Left colon (tissue), 2 donors: ENCODE measurements at regions not wholly inside any gene's neighbourhood (a gene's known extent, or its start where the extent isn't known, plus 50 kb on each side); places are given as distances from the start of the nearest gene placed in this dataset.

Source experiments
- ATAC-seq: fragments of 200-7000 bp; cut with Tn5 transposase; one replicate; pipeline ENCODE4 v1.9.1; 2020; ENCODE audit warnings: mild to moderate bottlenecking, moderate library complexity
- DNase-seq, 2 donors: peaks; one replicate each; pipeline ENCODE4 v3.0.0-alpha.2; 2020
- intact Hi-C, 2 donors: fragments of 100-400 bp; cut with DNase I in 1 of 2; cut with micrococcal nuclease in 1 of 2; formaldehyde crosslinking; loops; one replicate each; pipeline versions ENCODE4 v1.11.2 to v1.14.0; 2022; cut with DNase I, micrococcal nuclease
- donor health status: DM: no; HTN: no; CAD: no.
- donor health status: DM: yes; HTN: yes; CAD: no.

DNA sequence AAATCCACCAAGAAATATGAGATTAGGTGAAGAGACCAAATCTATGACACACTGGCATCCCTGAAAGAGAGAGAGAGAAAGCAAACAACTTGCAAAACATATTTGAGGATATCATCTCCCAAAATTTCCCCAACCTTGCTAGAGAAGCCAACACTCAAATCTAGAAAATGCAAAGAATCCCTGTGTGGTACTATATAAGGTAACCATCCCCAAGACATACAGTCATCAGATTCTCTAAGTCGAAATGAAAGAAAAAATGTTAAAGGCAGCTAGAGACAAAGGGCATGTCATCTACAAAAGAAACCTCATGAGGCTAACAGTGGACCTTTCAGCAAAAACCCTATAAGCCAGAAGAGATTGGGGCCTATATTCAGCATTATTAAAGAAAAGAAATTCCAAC, 622.1 kb upstream of the LMCD1 start:
- DNase-seq (no peak), ATAC-seq (no peak)
- intact Hi-C loops = no loop called here

DNA sequence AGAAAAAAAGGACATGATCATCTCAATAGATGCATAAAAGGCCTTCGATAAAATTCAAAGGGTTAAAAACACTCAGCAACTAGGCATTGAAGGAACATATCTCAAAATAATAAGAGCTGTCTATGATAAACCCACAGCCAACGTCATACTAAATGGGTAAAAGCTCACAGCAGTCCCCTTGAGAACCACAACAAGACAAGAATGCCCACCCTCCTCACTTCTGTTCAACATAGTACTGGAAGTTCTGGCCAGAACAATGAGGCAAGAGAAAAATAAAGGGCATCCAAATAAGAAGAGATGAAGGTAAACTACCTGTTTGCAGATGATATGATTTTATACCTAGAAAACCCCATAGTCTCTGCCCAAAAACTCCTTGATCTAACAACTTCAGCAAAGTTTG, 619.7 kb upstream of the LMCD1 start:
- ATAC-seq = no peak
- intact Hi-C loops = no loop called here

GRCh38 chr3:7897655-7898054, 604.0 kb upstream of the LMCD1 start:
- DNase-seq (no peak), ATAC-seq (no peak)
- intact Hi-C loops = no loop called here

More for the DNA sequence above, 619.7 kb upstream of the LMCD1 start:
- DNase-seq = no peak

- DNase-seq = no peak
- intact Hi-C loops = no loop called here
- ATAC-seq = no peak
These were observed 588.3 kb upstream of the LMCD1 start for GRCh38 chr3:7913283-7913682.

DNA sequence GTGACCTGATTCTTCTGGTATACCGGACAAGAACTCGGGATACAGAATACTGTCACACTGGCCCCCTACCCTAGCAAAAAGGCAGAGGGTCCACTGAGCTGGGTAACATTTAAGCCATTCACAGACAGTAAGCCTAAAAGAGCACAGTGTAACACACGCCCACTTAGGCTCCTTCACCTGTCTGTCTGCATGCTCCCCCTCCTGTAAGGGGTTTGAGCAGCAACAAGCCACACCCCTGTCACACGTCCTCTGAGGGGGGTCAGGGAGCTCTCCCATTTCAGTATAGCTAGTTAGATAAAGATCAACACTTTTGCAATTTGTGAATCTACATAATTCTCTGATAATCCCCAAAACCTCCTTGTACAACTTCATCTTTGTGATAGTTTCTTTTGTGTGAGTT, 586.3 kb upstream of the LMCD1 start:
- intact Hi-C loops = no loop called here
- no peak for ATAC-seq
- DNase-seq = no peak

GRCh38 chr3:7917443-7918151, 584.0 kb upstream of the LMCD1 start:
- ATAC-seq (no peak), DNase-seq (no peak)
- intact Hi-C loops = no loop called here

DNA sequence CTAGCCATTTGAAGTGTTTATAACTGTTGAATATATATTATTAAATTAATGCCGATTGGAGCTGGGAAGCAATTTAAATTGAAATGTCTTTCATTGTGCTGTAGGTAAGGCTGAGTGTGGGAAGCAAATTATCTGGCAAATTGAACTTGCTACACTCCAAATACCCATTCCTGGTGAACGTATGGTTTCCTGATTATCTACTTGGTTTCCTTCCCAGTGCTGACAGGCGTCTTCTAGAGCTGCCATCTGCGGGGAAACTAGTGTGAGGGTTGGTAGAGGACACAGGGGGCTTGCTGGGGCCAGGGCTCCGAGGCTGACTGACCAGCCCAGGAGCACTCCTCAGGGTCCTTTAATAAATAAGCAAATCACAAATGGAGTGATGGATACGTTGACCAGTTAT, 581.4 kb upstream of the LMCD1 start:
- no peak for ATAC-seq
- intact Hi-C loops = no loop called here
- no peak for DNase-seq

GRCh38 chr3:7924228-7924627, 577.4 kb upstream of the LMCD1 start:
- intact Hi-C loops = no loop called here
- ATAC-seq (peak; percentile 72), DNase-seq (no peak)

GRCh38 chr3:7927015-7927414, 574.6 kb upstream of the LMCD1 start:
- intact Hi-C loops = no loop called here

GRCh38 chr3:7927864-7928263, 573.8 kb upstream of the LMCD1 start:
- ATAC-seq (peak; percentile 71), DNase-seq (peak in 1 of 2 donors; percentile 6)
- intact Hi-C loops = no loop called here

More at GRCh38 chr3:7927015-7927414, 574.6 kb upstream of the LMCD1 start:
- ATAC-seq (no peak), DNase-seq (no peak)

DNA sequence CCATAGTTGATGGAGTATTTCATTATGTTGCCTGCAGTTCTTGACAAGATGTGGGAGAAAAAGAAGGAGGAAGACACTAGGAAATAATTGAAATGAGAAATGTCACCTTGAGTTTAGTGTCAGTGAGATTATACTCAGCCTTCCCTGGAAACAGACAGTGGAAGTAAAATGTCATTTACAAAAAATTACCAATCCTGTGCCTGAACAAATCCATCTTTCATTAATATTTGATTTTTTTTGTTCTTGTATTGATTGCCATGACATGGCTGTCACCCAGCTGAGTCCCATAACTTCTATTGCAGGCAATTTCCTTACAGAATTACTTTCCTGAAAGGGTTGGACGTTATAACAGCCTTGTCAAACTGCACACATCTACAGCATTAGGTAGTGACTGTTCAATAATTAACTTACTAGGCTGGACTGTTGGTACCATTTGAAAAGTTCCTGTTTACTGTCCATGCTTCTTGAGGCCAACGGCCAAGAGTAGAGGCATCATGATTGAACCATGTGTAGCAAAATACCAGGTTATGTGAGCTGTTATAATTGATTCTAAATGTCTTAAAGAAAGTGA, 572.2 kb upstream of the LMCD1 start:
- DNase-seq = peak in 1 of 2 donors; percentile 9
- intact Hi-C loops = no loop called here
- peak; percentile 85 for ATAC-seq

DNA sequence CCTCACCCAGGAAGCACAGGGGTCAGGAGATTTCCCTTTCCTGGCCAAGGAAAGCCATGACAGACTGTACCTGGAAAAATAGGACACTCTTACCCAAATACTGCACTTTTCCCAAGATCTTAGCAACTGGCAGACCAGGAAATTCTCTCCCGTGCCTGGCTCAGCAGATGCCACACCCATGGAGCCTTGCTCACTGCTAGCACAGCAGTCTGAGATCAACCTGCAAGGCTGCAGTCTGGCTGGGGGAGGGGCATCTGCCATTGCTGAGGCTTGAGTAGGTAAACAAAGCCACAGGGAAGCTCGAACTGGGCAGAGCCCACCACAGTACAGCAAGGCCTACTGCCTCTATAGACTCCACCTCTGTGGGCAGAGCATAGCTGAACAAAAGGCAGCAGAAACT, 567.3 kb upstream of the LMCD1 start:
- peak; percentile 41 for ATAC-seq
- peak; percentile 69 to 72 for DNase-seq
- intact Hi-C loops = no loop called here

DNA sequence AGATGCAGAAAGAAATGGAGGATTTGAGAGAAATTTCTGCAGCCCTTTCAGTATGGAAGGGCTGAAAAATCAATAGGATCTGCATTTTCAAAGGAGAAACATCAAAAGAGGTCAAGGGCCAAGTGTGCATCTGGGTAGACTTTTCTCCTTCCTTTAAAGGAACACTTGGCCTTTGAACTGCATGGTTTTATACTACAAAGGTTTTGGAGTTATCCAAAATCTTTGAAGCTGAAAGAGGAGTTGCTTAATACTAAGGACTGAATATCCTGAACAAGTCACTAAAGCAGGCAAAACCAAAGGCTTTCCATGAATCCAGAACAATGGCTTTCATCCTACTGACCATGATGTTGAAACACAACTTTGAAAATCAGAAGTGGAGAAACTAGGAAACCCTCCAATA, 553.7 kb upstream of the LMCD1 start:
- no peak for ATAC-seq
- intact Hi-C loops = no loop called here
- DNase-seq = no peak

- intact Hi-C loops = no loop called here
- DNase-seq = no peak
- ATAC-seq = no peak
These were observed 550.7 kb upstream of the LMCD1 start for GRCh38 chr3:7950890-7951289.

DNA sequence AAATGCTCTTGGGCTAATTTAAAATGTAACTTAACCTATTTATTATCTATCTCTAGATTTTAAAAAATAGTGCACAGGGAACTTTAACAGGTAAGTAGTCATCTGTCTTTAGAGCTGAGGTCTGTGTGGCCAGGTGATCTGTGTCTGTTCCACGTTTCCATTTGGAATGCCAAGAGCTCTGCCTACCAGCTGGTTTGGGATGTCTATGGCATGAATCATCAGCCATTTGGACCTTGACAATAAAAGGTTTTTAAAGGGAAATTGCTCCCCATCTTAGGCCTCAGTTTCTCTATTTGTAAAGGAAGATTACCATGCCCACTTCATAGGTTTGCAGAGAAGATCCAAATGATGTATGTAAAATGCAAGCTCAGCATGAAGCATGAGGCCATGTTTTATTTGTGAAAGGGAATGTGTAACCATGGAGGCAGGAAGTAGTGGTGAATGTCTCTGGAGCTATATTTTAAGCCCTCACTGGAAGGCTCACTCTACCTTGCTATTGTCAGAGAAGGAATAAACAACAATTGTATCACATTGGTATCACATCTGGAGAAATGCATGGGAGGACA, 548.1 kb upstream of the LMCD1 start:
- intact Hi-C loops = no loop called here
- no peak for DNase-seq
- no peak for ATAC-seq

- intact Hi-C loops = no loop called here
- no peak for DNase-seq
- no peak for ATAC-seq
These were observed 544.6 kb upstream of the LMCD1 start for GRCh38 chr3:7957024-7957423.

DNA sequence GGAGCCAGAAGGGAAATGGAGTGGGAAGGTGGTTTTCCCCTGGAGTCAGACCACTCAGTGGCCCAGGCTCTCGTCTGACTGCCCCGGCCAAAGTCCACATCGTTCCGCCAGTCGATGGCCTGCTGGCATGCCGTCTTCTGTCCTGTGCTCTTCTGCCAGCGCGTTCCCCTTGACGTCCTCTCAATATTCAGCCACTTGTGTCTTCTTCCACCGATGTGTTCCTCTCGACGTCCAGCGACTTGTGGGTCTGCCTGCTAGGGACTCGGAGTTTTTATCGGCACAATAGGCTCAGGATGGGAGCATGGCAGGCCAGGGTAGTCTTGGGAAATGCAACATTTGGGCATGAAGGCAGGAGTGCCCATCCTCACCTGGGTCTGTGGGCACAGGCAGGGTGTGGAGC, 542.5 kb upstream of the LMCD1 start:
- intact Hi-C loops = no loop called here
- DNase-seq (no peak), ATAC-seq (no peak)

- no peak for ATAC-seq
- DNase-seq = no peak
- intact Hi-C loops = no loop called here
These were observed 541.0 kb upstream of the LMCD1 start for GRCh38 chr3:7960601-7961000.

DNA sequence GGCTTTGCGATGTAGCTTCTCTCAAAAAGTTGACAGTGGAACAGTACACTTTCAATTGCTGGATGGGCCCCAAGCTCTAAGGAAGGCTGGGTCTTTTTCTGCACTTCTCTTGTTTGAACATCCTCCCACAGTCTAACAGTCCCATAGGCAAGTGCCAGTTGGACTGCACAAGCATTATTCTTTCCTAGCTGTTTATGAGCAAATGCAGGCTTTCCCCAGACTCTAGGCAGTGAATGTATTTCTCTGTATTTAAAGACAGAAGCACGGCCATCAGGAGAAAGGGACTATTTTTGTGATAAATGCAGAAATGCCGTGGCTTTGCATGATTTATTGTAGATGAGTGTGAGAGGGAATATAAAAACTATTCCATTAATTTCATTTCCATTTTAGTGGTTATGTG, 539.3 kb upstream of the LMCD1 start:
- DNase-seq (no peak), ATAC-seq (no peak)
- intact Hi-C loops = no loop called here

DNA sequence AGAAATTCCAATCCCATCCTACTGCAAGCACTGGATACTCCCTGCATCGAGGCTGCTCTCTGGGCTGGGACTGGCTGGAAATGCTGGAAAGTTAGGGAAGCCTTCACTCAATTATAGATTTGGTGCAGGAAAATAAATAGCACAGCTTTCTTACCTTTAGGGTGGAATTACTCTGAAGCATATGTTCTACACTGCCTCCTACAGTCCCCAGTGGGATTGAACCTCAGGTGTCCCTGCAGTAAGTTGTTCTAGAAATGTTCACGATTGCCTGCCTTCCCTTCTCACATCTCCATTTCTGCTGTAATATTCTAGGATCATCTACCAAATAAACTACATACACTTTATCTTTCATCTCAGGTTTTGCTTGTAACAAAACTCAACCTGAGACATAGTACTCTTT, 536.7 kb upstream of the LMCD1 start:
- intact Hi-C loops = no loop called here
- DNase-seq (no peak), ATAC-seq (peak; percentile 70)

DNA sequence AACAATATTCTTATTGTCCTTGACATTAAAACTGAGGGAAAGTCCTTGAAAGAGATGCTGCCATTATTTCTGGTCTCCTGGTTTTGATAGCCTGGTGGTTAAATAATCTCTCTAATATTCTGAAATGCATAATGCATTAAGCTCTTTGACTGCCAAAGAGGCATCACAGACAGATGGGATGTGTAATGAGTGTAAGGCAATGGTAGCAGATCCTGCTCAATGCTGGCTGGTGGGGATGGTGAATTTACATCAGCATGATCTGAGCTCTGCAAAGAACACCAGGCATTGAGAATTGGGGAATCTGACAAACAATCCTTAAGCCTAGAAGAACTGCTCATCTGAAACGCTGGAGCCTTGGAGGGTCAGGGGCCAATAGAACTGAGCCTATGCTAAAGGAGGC, 528.6 kb upstream of the LMCD1 start:
- intact Hi-C loops = no loop called here
- ATAC-seq = no peak
- DNase-seq = no peak
